ENCODE measurements at regions not wholly inside any gene's neighbourhood (a gene's known extent, or its start where the extent isn't known, plus 50 kb on each side); places are given as distances from the start of the nearest gene placed in this dataset.

DNA sequence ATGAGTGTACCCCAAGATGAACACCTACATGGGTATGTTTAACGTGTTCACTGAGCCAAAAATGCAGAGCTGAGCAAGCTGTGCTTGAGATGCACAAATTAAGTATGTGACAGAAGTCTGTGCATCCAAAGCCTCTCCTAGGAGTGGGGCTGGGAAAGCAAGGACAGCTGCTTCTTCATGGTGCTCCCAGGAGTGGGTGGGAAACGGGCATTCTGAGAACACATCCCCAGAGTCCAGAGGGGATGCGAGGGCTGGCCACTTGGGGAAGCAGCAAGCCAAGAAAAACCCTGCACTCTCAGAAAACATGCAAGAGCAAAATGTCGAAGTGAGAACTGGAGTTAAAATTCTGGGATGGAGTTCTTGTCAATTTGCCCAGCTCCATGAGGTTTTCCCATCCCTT, 414.3 kb downstream of the BCAT1 start:
- Histone ChIP-seq H3K4me1 (peaks cover 4% of the 10 kb centered on the region), H3K4me3 (no peak overlapping the region), H3K36me3 (no peaks in the 10 kb centered on the region), H3K9me3 (no peaks in the 10 kb centered on the region), H3K27me3 (ENCODE audit: low read depth) (no peaks in the 10 kb centered on the region), H3K27ac (peak overlapping the region; percentile 26)
- no peak for ATAC-seq
- DNase-seq, result no peak
- TF ChIP-seq, protein P1, sequence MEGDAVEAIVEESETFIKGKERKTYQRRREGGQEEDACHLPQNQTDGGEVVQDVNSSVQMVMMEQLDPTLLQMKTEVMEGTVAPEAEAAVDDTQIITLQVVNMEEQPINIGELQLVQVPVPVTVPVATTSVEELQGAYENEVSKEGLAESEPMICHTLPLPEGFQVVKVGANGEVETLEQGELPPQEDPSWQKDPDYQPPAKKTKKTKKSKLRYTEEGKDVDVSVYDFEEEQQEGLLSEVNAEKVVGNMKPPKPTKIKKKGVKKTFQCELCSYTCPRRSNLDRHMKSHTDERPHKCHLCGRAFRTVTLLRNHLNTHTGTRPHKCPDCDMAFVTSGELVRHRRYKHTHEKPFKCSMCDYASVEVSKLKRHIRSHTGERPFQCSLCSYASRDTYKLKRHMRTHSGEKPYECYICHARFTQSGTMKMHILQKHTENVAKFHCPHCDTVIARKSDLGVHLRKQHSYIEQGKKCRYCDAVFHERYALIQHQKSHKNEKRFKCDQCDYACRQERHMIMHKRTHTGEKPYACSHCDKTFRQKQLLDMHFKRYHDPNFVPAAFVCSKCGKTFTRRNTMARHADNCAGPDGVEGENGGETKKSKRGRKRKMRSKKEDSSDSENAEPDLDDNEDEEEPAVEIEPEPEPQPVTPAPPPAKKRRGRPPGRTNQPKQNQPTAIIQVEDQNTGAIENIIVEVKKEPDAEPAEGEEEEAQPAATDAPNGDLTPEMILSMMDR (IDR thresholded peaks at IDR 0.05), result no peak
- intact Hi-C loops (cut with DNase I), result no loop called here

DNA sequence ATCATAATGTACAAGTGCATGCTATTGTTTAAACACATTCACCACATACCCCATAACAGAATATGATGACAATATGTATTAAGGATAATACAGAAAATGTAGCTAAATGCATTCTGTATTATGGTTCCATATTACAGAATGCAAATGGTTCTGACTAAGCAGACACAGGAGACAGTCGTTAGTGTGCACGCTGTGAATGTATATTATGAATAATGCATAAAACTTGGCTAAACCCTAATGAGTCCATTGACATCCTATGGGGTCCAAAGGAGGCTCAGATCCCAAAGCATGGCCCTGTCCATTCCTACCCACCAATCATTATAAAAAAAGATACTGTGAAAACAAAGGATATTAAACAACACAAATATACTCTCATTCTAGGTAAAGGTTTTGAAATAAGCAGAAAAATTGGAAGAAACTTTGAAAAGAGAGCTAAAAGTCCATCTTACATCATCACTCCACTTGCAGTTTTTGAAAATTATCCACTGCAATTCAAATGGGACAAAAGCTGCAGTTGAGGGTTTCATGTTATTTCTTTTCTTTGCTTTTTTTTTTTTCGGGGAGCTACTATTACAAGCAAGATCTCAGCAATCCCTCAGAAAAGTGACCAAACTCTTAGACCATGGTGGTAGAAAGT, 415.1 kb downstream of the BCAT1 start:
- H3K4me1 ChIP-seq, result peaks cover 4% of the 10 kb centered on the region
- H3K27ac ChIP-seq, result no peak overlapping the region
- DNase-seq (no peak), ATAC-seq (no peak)
- H3K36me3 ChIP-seq, result no peaks in the 10 kb centered on the region
- intact Hi-C loops (cut with DNase I), result no loop called here
- TF ChIP-seq, protein P1 (IDR thresholded peaks at IDR 0.05), result no peak
- no peaks in the 10 kb centered on the region for H3K27me3 ChIP-seq (ENCODE audit: low read depth)
- no peak overlapping the region for H3K4me3 ChIP-seq
- H3K9me3 ChIP-seq, result no peaks in the 10 kb centered on the region

DNA sequence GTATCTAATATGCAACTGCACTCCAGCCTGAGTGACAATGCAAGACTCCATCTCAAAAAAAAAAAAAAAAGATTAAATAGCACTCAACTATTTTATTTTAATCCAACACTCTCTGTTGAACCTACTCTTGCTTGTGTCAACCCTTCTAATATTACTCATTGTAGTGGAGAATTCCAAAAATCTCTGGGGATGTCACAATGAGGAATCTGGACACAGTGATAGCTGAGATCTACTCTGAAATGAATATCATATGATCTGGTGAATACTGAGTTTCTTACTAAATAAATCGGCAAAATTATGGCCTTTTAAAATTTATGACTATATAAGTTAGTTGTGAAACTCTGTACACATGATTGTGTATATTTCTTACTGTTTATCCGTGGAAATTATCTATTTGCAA, 418.2 kb downstream of the BCAT1 start:
- no peaks in the 10 kb centered on the region for H3K27me3 ChIP-seq (ENCODE audit: low read depth)
- intact Hi-C loops (cut with DNase I), result no loop called here
- no peaks in the 10 kb centered on the region for H3K4me1 ChIP-seq
- TF ChIP-seq, protein P1 (IDR thresholded peaks at IDR 0.05), result no peak
- H3K9me3 ChIP-seq, result no peaks in the 10 kb centered on the region
- no peak overlapping the region for H3K4me3 ChIP-seq
- ATAC-seq (no peak), DNase-seq (no peak)
- H3K27ac ChIP-seq, result no peak overlapping the region
- H3K36me3 ChIP-seq, result no peaks in the 10 kb centered on the region

DNA sequence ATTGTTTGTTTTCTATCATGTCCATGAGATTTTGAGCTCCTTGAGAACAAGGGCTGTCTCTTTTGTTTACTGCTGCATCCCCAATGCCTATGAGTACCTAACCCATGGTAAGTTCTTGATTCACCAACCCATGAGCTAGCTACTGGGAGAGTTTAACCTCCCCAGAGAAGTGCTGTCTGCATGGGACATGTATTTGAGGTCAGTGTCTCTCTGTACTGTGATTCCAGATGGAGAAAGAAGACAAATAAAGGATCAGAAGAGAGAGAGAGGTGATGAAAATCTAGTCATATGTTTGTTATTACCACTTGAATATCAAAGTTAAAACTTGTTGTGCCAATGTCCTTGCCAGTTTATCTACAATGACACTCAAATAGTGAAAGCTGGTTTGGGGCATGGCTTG, 421.8 kb downstream of the BCAT1 start:
- TF ChIP-seq, protein P1 (IDR thresholded peaks at IDR 0.05), result no peak
- ATAC-seq, result no peak
- H3K27ac ChIP-seq, result no peak overlapping the region
- H3K9me3 ChIP-seq, result no peaks in the 10 kb centered on the region
- intact Hi-C loops (cut with DNase I), result no loop called here
- no peak for DNase-seq
- H3K36me3 ChIP-seq, result no peaks in the 10 kb centered on the region
- H3K4me3 ChIP-seq, result no peak overlapping the region
- H3K27me3 ChIP-seq (ENCODE audit: low read depth), result no peaks in the 10 kb centered on the region
- H3K4me1 ChIP-seq, result no peaks in the 10 kb centered on the region

DNA sequence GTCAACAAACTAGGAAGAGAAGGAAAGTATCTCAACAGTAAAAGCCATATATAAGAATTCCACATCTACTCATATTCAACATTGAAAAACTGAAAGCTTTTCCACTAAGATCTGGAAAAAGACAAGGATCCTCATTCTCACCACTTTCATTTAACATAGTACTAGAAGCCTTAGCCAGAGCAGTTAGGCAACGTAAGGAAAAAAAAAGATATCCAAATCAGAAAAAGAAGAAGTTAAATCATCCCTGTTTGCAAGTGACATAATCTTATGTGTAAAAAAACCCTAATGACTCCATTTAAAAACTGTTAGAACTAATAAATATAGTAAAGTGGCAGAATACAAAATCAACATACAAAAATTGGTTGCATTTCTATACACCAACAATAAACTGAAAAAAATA, 426.2 kb downstream of the BCAT1 start:
- DNase-seq (no peak), ATAC-seq (no peak)
- H3K36me3 ChIP-seq, result no peaks in the 10 kb centered on the region
- H3K27ac ChIP-seq, result no peak overlapping the region
- H3K9me3 ChIP-seq, result peaks cover 23% of the 10 kb centered on the region
- TF ChIP-seq, protein P1 (IDR thresholded peaks at IDR 0.05), result no peak
- no peak overlapping the region for H3K4me3 ChIP-seq
- intact Hi-C loops (cut with DNase I), result no loop called here
- no peaks in the 10 kb centered on the region for H3K4me1 ChIP-seq
- H3K27me3 ChIP-seq (ENCODE audit: low read depth), result no peaks in the 10 kb centered on the region

Data from lower lobe of right lung (tissue), 2 donors.